ENCODE measurements at regions not wholly inside any gene's neighbourhood (a gene's known extent, or its start where the extent isn't known, plus 50 kb on each side); places are given as distances from the start of the nearest gene placed in this dataset.

DNA sequence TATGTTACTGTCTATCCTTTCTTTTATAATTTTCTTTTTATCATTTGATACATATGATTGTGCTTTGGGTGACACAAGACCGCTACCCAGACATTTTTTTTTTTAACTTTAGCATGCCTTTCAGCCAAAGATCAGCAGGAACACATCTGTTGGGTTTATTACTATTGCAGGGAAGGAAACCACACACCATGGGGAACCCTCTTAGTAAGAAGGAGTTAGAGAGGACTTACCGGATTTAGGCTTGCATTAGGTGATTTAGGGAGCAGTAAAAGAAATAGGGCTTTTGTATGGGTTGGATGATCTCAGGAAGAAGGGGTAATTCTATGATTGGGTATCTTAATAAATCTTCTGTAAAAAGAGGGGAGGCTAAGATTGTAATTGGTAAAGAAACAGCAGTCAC lies 138.2 kb downstream of the SNX18 start:
- no peak overlapping the region for H3K27ac ChIP-seq
- TF ChIP-seq, protein P1, sequence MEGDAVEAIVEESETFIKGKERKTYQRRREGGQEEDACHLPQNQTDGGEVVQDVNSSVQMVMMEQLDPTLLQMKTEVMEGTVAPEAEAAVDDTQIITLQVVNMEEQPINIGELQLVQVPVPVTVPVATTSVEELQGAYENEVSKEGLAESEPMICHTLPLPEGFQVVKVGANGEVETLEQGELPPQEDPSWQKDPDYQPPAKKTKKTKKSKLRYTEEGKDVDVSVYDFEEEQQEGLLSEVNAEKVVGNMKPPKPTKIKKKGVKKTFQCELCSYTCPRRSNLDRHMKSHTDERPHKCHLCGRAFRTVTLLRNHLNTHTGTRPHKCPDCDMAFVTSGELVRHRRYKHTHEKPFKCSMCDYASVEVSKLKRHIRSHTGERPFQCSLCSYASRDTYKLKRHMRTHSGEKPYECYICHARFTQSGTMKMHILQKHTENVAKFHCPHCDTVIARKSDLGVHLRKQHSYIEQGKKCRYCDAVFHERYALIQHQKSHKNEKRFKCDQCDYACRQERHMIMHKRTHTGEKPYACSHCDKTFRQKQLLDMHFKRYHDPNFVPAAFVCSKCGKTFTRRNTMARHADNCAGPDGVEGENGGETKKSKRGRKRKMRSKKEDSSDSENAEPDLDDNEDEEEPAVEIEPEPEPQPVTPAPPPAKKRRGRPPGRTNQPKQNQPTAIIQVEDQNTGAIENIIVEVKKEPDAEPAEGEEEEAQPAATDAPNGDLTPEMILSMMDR (conservative IDR thresholded peaks at IDR 0.05): no peak
- no peak for TF ChIP-seq ZFX (IDR thresholded peaks at IDR 0.05)

DNA sequence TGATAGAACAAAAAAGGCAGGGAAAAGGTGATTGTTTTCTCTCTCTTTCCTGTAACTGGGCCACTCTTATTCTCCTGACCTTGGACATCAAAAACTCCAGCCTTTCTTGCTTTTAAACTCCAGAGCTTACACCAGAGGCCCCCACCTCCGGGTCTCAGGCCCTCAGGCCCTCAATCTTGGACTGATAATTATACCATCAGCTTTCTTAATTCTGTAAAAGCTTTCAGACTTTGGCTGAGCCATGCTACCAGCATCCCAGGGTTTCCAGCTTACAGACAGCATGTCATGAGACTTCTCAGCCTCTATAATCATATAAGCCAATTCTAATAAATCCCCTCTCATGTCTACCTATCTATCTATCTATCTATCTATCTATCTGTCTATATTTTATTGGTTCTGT lies 137.7 kb downstream of the SNX18 start:
- no peak for TF ChIP-seq ZFX (IDR thresholded peaks at IDR 0.05)
- TF ChIP-seq, protein P1 (conservative IDR thresholded peaks at IDR 0.05): no peak

DNA sequence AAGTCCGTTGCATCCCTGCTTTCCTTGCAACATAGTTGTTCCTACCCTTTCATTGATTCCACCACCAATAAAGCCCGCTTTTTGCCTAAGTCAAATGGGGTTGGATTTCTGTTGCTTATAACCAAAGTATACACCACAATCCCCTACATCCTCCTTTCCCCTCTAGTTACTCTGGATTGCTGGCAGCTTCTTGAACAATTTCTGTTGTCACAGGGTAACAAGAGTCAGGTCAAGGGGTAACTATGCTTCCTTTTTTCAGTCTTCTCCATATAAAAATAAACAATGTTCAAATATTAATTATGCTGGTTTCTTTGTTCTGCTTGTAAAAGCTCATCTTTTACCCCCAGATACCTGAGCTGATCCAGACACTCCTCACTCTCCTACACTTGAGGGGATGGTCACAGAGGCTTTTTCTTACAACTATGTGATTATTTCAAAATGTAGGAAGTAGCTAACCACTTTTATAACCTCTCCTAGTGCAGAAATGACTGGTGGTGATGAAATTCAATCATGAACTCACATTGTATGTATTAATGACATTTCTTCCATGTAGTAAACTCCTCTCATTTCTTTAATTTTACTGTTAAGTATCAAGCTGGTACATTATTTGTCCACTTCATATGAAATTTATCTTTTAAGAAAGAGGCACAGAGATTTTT lies 136.5 kb downstream of the SNX18 start:
- TF ChIP-seq, protein P1 (conservative IDR thresholded peaks at IDR 0.05): no peak
- no peak for TF ChIP-seq ZFX (IDR thresholded peaks at IDR 0.05)
- H3K27ac ChIP-seq: no peak overlapping the region

More for the DNA sequence above, 137.7 kb downstream of the SNX18 start:
- H3K27ac ChIP-seq: no peak overlapping the region

DNA sequence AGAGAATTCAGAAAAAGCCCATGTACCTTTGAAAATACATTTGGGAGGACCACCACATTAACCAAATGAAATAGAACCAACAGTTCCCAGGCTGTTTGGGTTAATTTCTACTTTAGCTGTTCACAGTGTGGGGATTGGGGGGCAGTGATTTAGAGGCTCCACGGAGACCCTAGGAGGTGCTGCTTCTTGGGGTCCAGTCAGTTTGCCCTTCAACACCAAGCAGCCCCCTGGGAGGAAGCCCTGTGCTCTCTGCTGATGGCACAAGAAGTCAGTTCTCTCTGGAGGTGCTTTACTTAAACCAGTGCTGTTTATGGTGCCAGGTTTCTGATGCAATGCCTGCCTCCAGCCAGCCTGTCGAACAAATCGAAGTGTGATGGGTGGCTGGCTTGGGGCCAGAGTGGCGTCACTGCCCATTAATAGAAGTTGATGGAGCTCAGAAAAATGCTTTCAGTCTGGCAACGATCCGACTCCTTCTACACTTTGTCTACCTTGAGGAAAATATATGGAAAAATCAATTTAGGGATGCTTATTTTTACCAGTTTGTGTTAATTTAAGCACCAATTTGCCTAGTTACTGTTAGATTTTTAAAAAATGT lies 134.0 kb downstream of the SNX18 start:
- TF ChIP-seq, protein P1 (conservative IDR thresholded peaks at IDR 0.05): no peak
- TF ChIP-seq ZFX (IDR thresholded peaks at IDR 0.05): no peak
- no peak overlapping the region for H3K27ac ChIP-seq

DNA sequence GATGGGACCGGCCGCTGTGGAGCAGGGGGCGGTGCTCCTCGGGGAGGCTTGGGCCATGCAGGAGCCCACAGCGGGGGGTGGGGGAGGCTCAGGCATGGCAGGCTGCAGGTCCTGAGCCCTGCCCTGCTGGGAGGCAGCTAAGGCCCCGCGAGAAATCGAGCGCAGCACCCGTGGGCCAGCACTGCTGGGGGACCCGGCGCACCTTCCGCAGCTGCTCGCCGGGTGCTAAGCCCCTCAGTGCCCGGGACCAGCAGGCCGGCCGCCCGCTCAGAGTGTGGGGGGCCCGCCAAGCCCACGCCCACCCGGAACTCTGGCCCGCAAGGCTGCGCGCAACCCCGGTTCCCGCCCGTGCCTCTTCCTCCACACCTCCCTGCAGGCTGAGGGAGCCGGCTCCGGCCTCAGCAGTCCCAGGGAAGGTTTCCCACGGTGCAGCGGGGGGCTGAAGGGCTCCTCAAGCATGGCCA lies 131.5 kb downstream of the SNX18 start:
- TF ChIP-seq, protein P1 (conservative IDR thresholded peaks at IDR 0.05): no peak
- no peak for TF ChIP-seq ZFX (IDR thresholded peaks at IDR 0.05)
- no peak overlapping the region for H3K27ac ChIP-seq

DNA sequence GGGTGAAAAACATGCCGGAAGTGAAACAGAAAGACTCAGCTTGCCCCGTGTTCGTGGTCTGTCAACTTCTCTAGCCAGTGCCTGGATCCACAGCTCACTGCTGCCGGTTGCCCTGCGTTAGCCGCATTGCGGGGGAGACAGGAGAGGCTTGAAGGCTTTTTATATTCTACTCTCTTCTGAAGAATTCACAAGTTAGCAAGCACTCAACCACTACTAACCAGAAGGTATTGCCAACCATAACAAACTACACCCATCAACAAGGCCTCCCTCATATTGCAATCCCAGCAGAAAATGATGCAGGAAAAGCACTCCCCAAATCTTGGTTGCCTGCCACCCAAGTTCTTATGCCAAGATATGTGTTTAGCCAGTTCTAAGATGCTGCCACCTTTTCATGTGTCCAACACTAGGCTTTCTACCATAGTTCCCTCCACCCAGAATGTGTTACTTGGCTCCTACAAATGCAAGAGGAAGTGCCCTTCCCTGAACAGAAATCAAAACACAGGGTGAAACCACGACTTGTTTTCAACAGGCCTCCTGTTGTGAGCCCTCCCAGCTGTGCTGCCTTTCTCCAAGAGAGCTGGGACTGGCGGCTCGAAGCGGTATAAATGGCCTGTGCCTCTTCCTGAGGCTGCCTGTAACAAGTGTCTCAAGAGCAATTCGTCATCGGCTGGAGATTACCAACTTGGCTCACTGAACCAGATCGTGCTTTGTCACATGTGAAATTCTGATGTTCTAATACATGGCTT lies 129.0 kb downstream of the SNX18 start:
- TF ChIP-seq, protein P1 (conservative IDR thresholded peaks at IDR 0.05): no peak

DNA sequence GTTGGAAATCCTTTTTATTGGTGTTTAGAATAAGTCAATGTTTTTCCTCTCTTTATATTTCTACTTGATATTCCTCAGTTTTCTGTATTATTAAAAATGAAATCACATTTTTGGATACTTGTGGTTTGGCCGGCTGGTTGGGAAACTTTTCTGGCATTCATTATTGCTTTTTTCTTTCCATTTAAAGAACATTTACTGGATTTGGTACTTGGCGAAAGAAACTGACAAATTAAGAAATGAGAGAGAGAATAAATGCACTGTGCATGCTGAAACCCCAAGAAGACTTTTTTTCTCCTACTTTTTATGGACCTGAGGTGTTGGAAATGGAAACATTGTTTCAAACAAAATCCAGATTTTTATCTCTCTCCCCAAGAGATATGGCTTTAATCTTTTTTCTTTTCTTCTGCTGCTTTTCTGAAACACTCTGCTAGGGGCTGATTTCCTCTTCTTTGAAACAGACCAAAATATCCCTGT lies 128.4 kb downstream of the SNX18 start:
- no peak for TF ChIP-seq ZFX (IDR thresholded peaks at IDR 0.05)
- TF ChIP-seq, protein P1 (conservative IDR thresholded peaks at IDR 0.05): no peak
- no peak overlapping the region for H3K27ac ChIP-seq

More for the DNA sequence above, 129.0 kb downstream of the SNX18 start:
- no peak overlapping the region for H3K27ac ChIP-seq
